CD4-positive, alpha-beta T cell treated with Interleukin-15 for 4 hours (primary cell): ENCODE measurements at regions not wholly inside any gene's neighbourhood (a gene's known extent, or its start where the extent isn't known, plus 50 kb on each side); places are given as distances from the start of the nearest gene placed in this dataset.

Experiments
- DNase-seq: peaks from one replicate; pipeline ENCODE4 v3.0.0-alpha.2; 2020; ENCODE audit warnings: low spot score

DNA sequence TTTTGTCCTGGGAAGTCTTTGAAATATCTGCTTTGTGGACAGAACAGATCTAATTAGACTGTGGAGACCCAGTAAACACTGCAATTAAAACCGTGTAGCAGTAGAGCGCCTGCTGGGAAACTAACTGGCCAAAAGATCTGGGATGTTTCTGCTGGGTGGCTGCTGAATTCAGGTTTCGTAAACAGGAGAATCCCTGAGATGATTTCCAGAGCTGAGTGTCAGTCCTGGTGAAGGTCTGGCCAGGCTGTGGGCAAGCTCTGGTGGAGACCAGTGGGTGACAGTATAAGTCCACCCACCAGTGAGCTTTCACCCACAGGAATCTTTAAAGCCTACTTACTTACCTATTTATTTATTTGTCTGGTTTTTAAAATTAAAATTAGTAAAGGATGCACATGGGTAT is 257.2 kb downstream of the IRF8 start:
- no peak for DNase-seq

DNA sequence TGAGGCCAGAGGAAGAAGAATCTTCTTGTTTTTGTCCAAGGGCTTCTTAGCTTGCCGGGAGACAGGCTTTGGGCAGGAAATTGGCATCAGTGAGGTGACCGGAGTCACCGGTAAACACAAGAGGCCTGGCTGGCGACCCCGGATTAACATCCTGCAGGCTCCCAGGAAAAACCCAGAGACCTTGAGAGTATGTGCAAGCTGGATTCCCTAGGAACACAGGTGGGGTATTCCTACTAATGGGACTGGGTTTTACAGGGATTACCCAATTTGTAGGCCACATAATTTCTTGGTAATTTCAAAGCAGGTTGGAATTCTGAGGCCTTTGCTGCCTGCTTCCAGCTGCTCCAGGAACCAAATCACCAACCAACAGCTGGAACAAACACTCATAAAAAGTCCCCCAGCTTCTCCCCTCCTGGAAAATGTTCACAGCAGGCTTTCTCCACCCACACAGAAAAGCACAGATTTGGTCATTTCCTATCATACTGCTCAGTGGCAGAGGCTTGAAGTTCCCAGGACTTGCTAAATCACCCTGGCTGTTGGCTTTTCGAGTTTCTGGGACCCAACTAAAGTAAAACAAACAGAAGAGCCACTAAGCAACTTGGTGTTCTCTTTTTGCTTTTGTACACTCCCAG is 258.8 kb downstream of the IRF8 start:
- DNase-seq, result no peak

DNA sequence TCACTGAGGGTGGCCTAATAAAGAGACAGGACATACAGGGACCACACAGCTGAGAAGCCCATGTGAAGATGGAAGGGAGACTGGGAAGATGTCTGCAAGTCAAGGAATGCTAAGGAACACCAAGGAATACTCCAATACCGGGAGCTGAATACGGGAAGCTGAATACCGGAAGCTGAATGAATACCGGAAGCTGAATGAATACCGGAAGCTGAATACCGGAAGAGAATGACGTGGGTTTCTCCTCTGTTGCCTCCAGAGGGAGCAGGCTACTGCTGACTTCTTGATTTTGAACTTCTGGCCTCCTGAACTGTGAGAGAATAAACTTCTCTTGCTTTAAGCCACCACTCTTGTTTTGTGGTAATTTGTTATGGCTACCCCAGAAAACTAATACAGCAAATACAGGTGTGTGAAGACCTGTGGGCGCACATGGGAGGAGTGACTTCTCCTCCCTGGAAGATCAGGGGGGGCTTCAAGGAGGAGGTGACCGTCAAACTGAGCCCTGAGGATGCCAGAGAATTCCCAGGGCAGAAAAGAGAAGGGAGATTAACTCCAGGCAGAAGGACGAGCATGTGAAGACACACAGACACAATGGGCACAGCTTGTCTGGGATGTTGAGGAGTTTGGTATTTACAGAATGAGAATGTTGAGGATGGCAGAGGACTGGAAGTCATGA is 259.9 kb downstream of the IRF8 start:
- no peak for DNase-seq

DNA sequence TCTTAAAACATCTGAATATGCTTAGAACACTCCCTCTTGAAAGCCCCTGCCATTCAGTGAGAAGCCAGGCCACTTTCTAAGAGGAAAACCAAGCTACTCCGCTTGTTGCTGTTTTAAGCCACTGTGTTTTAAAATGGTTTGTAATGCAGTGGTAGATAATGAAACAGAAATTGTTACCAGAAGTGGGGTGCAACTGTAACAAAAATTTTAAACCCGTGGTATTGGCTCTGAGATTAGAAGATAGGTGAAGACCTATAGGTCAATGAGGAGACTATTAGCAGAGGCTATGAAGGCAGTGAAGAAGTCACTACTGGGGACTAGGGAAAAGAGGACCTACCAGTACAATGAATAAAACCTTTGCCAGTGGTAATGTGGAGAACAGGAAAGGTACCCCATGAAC is 266.5 kb downstream of the IRF8 start:
- DNase-seq, result no peak

DNA sequence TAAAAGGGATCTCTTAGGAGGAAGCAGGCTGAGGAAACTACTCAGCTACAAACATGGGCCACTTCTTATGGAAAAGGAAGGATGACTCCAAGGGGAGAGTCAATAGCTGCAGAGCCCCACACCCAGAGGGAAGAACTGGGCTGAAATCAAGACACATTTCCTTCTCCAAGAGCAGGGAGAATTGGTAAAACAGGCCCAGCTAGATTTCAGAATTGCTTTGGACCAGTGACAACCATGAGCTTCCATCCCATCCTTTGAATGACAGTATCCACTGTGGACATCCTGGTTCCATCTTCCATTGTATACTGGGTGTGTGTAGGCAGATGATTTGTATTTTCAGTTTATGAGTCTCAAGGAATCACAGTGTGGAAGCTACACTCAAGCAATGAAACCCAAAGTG is 267.5 kb downstream of the IRF8 start:
- no peak for DNase-seq

DNA sequence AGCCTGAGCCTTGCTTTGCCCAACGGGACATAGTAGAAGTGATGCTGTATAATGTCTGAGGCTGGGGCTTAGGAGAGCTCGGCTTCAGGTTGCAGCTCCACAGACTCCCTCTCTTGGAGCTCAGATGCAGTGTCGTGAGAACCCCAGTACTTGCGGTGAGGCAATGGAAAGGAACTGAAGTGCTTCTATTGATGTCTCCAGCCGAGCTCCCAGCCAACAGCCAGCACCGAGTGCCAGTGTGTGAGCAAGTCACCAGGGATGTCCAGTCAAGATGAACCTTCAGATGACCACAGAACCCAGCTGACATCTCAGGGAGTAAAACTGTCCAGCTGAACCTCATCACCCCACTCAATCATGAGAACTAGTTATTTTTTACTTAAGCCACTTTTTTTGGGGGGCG is 268.1 kb downstream of the IRF8 start:
- no peak for DNase-seq

DNA sequence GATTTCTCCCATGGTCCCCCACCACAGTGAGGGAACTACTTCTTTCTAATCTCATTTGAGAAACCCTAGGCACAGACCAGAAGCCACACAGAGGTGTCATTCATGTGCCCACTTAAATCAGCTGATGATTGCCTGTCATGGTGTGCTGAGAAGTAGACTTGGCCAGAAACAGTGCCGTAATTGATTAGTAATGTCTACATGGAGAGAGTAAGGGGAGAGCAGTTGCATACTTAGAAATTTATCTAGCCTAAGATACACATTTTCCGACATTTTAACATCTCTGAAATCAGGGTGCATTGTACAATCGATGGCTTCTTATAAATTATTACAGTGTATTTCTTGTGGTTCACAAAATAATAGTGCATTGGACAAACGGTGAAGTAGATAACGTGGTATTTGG is 271.8 kb downstream of the IRF8 start:
- DNase-seq, result no peak

DNA sequence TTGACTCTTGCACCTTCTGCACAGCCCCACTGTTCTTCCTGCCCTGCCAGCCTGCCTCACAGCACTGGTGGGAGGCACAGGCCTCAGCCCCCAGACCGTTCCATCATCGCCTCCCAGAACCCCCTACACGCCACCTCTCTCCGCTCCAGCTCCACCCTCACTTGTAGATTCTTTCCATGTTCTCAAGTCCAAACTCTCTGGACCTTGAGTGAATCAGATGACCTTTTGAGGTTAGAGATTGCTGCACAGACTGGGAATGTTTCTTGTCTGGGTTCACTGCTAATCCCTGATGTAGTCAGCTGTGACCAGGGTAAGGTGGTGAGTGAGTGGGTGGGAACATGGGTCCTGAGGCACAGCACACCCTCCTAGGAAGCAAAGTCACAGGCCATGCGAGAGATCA is 272.4 kb downstream of the IRF8 start:
- DNase-seq, result no peak

DNA sequence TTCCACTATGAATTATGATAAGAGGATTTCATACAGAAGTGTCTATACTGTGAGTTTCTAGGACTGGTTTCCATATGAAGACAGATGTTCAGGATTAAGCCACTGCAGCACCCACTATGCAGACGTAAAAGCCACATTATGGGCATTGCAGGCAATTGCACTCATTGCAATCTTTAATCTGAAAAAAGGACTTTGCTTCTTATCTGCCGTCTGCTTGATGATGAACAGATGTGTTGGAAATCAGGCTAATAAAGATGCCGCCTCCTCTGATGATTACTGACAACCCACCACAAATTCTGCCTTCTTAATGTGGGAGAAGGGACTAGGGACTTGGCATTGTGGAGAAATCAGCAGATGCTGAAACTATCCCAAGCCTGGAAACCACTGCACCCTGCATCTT is 276.9 kb downstream of the IRF8 start:
- no peak for DNase-seq

DNA sequence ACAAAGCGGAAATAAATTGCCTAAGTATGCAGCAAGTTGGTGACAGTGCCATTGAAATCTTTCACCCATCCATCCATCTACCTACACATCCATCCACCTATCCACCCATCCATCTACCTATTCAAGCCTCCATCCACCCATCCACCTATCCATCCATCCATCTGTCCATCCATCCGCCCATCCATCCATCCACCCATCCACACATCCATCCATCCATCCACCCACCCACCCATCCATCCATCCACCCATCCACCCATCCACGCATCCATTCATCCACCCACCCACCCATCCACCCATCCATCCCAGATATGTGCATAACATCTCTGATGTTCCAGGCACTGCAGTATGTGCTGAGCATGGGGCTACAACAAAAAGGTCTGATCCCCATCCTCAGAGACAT is 277.5 kb downstream of the IRF8 start:
- no peak for DNase-seq

DNA sequence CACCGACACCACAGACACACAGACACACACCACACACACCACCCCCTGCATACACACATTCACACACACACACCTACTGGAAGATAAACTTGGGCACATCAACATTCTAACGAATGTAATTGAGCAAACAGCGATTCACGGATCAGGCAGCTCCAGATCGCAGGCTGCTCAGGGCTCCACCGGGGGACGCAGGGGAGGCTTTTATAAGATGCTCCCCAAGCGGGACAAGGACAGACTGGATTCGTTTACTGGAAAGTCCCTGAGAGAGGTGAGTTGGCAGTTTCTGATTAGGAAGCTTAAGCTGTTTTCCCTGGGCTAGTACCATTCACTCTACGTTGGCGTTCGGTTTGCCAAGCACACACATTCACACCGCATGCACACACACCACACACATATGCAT is 281.3 kb downstream of the IRF8 start:
- no peak for DNase-seq

DNA sequence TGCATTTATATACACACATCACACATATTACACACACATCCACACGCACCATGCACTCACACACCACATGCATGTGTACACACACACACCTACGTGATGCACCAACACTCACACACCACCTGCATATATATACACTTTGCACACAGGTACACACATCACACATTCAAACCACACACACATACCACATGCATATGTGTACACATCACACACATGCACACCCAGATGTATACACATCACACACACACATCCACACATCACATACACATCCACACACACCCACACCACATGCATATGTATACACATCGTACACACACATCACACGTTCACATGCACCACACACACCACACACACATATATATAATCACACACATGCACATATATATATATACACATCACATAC is 281.8 kb downstream of the IRF8 start:
- no peak for DNase-seq

DNA sequence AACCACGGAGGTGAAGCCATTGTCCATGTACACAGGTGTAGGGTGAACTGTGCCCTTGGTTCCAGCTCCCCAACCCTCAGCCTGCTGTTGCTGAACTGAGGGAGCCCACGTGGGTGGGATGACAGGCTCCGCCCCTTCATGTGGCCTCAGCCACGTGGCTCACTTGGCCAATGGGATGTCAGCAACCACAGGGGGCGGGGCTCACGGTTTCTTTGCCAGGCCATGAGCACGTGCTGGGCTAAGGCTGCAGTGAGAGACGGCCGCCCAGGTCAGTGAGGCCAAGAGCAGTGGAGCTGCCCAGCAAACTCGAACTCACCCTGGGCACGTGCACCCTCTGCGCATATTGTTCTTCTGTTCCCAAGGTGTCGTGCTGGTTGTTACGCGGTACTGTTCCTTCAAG is 282.6 kb downstream of the IRF8 start:
- no peak for DNase-seq

DNA sequence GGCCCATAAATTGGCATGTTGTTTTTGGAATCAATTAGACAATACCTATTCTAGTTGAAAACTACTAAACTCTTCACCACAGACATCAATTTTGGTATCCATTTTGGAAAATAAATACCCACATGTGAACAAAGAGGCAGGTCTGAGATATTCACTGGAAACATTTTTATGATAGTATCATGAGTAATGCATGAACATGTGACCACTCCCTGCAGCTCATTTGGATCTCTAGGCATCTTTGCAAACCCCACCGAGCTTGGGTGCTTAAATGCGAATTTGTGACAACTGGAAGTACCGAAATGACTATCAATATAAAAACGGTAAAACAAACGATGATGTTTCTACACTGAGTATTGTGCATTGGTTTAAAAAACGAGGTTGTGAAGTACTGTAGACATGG is 285.2 kb downstream of the IRF8 start:
- DNase-seq, result no peak

DNA sequence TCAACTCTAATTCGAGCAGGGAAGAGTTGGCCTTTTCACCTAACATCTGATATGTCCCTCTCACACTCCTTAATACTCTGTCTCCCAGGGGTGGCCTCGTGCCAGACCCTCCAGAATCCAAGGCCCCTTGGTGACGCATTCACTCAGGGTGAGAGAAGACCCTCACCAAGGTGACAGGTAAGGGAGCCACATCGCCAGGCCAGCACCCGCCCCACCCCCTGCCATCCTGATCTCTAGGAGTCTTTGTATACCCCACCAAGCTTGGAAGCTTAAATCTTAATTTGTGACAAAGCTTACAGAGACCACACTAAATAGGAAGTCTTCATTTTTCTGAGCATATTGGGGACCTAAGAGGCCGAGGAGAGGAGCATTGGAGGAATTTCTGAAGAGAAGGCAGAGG is 286.1 kb downstream of the IRF8 start:
- no peak for DNase-seq

DNA sequence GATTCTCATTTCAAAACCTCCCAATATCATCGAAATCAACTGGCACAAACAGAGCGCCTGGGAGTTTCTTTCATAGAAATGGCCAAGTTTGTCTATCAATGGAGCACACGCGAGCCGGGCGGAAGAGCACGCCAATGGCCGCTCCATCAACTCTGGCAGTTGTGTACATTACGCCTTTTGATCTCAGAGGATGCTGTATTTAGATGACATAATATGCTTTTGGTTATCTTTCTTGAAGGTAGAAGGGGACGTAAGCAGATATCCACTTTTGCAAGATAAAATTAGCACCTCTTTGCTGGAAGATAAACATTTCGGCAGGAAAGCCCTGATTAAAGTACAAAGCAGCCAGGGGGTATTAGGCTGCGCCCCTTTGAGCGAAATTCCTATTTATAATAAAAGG is 287.4 kb downstream of the IRF8 start:
- no peak for DNase-seq

DNA sequence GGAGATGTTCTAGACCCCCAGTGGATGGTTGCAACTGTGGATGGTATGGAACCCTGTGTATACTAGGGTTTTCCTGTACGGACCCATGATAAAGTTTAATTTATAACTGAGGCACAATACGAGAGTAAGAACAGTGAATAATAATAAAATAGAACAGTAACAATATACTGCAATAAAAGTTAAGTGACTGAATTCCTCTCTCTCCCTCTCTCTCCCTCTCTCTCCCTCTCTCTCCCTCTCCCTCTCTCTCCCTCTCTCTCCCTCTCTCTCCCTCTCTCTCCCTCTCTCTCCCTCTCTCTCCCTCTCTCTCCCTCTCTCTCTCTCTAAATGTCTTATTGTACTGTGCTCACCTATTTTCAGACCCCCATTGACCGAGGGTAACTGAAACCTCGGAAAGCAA is 291.0 kb downstream of the IRF8 start:
- DNase-seq, result no peak

DNA sequence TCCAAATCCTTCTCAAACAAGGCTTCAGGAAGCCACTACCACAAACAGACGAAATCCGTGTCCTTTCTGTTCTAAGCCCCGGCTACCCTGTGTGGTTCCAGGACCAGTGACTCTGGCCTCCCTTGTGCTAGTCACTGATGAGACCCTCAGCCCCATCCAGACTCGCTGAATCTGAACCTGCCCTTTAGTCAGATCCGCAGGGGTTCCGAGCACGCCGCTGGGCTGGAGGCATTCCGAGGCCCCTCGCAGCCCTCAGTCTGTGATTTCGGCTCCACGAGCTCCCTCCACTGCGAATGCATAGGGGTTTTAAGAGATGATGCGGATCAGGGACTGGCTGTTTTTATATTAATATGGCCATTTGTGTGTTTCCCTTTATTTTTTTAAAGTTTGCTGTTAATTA is 292.7 kb downstream of the IRF8 start:
- DNase-seq, result no peak

DNA sequence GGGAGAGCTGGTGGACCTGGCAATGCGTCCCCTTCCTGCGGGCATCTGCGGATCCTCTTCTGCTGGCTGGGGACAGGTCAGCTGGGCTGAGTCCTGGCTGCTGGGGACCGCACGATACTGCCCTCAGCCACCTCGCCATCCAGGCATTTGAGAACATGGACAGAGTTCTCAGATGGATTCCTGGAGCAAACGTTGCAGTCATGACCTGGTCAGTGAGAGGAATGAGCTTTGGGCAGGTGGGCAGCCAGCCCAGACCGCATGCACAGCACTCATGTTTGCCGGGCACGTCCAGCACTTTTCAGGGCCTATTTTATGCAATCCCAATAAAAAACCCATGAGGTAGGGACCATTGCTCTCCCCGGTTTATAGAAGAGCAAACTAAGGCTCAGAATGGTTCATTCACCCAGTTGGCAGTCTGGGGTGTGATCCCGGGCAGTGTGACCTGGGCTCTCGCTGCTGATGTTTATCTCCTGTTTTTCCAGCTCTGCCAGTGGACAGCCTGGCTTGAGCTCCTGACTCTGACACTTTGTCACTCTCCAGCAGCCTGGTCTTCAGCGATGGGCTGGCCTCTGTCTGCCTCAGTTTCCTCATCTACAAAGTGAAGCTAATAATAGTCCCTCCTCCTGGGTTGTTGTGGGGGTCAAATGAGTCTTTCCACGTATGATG is 294.7 kb downstream of the IRF8 start:
- no peak for DNase-seq

DNA sequence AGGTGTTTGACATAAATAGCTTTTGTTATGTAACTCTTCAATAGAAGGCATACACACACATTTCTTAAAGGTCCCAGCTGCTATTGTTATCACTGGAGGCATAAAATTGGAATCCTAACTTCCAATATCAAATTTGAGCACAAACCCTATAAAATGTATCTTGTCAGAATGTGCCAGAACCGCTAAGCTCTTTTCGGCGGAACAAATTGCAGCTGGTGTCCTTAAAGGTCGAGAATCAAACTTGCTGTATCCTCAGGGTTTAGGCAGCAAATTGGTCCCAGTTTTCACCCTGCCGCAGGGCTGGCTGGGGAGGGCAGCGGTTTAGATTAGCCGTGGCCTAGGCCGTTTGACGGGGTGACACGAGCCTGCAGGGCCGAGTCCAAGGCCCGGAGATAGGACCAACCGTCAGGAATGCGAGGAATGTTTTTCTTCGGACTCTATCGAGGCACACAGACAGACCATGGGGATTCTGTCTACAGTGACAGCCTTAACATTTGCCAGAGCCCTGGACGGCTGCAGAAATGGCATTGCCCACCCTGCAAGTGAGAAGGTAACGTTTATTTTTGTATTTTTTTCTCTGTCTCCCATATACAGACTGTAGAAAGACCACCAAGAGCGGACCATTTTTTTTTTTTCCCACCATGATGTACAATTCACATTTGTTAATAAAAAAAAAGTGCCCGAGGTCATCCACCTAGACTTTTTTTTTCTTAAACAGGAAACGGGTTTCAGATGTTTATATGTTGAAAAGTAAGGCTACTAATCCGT is 297.1 kb downstream of the IRF8 start:
- DNase-seq, result no peak

DNA sequence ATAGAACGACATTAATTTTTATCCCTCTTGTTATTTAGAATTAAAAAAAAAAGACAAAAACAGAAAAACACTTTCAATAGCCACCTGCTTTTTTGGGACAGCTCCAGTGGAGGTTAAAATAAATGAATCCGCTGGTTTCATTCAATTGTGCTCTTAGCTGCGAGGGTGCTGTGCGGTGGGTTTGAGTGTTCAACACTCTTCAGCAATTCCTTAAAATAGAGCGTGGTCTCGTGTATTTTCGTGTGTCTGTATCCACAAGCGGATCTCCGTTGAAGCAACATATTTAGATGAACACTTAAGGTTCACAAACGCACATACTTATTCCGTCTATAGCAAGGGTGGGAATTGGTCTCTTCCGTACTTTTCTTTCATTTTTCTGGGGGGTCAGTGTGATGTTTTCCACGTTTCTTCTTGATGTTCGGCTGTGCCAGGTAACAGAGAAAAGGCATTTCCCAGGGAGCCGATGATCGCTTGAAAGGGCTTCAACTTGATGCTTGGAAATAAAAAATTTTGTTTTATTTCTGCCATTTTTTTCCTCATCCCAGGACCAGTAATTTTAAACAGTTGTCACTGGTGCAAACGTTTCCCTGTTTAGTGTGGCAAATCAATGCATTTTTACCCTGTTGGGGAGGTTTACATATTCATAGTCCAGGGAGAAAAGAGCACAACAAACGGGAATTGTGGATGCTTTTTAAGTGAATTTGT is 297.9 kb downstream of the IRF8 start:
- DNase-seq, result no peak
